Stimulated activated CD8-positive, alpha-beta memory T cell treated with anti-CD3 and anti-CD28 coated beads, Interleukin-15, amount 100 ng/mL, for 48 hours (primary cell): ENCODE measurements at regions not wholly inside any gene's neighbourhood (a gene's known extent, or its start where the extent isn't known, plus 50 kb on each side); places are given as distances from the start of the nearest gene placed in this dataset.
"Not testable (repeated sequence)": the region's sequence is repeated elsewhere in the genome, so short reads cannot be mapped to it uniquely, and the experiment has no call there.

Experiments
- DNase-seq, 2 donors: peaks; one replicate each; pipeline ENCODE4 v3.0.0-alpha.2; 2020; ENCODE audit warnings: low read depth in 2 of 2

- DNase-seq, result no peak
Measured at GRCh38 chrY:14351590-14351989, 172.7 kb upstream of the NLGN4Y start.

DNA sequence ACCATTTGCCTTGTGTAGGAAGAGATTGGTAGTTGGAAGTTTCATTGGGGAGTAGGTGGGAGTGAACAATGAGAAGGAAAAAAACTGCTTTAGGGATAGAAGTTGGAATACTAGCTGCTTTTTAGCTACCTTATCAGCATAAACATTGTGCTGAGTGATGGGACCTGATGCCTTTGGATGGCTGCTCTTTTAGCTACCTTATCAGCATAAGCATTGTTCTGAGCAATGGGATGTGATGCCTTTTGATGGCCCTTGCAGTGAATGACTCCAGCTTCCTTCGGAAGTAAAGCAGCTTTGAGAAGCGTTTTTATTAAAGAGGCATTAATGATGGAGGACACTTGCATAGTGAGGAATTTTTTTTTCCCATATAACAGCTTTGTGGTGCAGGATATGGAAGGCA lies 168.2 kb upstream of the NLGN4Y start:
- DNase-seq, result no peak

DNA sequence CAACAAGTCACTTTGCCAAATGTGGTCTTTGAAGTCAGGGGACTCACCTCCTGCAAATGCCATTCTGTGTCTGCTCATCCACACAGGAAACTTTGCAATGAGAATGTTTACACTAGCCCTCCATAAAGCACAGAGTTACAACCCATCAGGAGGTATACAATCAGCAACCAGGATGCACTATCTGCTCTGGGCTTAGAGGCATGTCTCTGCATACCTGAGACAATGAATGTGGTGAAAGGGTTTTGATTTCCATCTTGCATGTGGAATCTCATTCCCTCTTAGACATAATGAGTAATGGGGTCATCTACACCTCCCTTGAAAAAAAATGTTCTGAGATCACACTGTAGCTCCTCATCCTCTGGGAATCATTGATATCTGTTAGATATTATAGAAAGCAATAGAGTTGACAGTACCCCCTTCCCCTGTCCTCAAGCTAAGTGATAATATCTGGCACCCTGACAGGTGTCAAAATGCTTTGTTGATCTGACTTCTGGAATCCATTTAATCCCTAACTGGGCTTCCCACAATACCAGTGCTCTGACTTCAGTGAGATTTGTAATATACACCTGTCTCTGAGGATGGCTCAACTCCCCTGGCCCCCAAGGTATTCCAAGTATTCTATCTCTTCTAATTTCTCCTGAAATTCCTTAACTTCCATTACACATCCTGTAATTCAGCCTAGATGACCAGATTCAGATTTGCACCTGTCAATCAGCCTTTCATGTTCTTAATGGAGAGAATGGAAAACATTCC lies 163.4 kb upstream of the NLGN4Y start:
- no peak for DNase-seq

DNA sequence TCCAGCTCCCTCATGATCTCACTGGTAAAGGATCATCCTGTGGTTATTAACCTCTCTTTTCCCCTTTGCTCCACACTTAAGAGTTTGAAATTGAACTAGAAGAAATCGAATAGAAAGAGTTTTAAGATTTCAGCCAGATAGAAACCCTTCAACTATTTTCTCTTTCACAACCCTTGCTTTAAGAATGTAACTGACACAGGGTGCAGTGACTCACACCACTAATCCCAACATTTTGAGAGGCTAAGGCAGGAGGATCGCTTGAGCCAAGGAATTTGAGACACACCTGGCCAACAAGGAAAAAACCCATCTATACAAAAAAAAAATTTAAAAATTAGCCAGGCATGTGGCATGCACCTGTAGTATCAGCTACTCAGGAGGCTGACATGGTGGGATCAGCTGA lies 150.7 kb upstream of the NLGN4Y start:
- no peak for DNase-seq

DNA sequence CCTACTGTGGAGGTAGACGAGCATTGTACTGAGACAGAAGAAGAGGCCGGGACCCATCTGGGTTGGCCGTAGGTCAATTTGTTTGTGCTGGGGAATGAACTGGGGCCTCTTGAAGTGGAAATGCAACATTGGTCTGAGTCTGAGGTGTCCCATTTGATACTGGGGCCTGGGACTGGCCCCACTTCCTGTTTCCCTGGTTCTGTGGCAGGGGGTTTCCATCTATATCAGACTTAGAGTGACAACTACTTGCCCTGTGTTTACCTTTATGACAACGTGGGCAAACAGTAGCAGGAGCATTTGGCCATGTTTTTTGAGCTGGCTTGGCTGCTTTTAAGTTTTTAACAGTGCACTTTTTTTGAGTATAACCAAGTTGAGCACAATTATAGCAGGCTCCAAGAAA lies 146.1 kb upstream of the NLGN4Y start:
- DNase-seq, result no peak

GRCh38 chrY:14410549-14411030 lies 113.7 kb upstream of the NLGN4Y start:
- not testable (repeated sequence) for DNase-seq

- DNase-seq, result no peak
Measured at GRCh38 chrY:14411334-14411733, 113.0 kb upstream of the NLGN4Y start.

DNA sequence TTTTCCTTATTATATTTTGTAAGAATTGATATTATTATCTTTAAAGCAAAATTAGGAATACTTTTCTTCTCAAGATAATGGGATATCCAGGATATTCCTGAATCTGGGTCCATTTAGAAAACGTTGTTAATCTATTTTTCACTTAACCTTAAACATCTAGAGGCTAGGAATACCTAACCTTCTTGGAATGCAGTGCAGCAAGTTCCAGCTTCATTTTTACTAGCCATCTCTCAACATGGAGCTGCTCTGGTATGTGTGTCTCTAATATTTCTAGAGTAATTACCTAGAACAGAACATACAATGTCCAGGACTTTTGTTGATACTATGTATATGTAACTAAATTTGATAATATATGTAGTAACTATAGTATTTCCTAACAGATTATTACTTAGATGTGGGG lies 87.8 kb upstream of the NLGN4Y start:
- no peak for DNase-seq

DNA sequence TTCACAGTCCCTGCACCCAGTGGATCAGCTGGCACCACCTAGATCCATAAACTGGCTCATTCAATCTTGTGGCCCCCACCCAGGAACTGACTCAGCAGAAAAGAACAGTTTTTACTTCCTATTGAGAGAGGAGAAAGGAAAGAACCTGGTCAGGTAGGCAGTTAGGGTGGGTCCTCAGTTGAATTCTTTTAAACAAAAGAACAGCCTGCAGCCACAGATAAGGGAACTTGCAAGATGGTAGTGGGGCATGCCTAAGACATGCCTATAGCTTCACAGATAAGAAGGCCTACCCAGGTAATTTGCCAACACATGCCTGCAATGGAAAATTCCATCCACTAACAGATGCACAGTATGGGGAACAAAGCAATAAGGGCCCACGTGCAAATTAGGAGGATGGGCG lies 86.7 kb upstream of the NLGN4Y start:
- no peak for DNase-seq

- no peak for DNase-seq
Measured at GRCh38 chrY:14438395-14438794, 85.9 kb upstream of the NLGN4Y start.

DNA sequence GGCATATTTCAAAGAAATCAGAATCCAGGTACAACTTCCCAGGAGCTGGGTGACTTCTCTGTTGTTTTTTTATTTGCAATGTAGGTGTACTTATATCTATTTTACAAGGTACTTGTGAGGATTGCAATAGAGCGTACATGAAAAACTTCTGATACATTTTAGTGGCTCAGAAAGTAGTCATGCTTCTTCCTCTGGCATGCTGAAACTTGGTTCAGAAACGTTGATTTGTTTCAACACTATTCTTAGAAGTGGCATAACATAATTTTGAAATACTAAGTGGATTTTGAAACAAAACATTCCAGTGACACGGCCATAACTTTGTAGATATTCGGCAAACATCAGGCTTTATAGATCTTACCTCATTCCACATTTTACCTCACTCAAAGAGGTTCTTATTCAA lies 79.8 kb upstream of the NLGN4Y start:
- no peak for DNase-seq

DNA sequence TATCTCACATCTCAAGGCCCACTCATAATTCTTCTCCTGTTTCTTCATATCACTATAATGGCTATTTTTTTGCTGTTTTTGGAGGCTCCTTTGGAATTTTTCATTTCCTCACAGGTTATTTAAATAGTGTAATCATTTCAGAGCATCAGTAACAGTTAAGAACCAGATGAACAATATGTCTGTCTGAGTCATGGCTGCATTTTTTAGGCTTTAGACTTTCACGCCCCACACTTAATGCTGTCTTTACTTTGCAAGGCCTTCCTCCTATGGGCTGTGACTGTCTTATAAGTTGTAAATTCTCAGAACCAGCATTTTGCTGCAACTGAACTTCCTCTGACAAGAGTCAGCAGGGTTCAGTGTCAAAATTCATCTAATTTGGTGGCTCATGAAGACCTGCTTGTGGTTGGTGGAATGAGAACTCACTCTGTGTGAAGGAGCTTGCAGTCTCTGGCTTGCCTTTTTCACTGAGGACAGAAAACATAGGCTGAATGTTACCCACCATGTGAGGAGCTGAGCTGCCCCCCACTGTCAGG lies 56.1 kb upstream of the NLGN4Y start:
- no peak for DNase-seq

DNA sequence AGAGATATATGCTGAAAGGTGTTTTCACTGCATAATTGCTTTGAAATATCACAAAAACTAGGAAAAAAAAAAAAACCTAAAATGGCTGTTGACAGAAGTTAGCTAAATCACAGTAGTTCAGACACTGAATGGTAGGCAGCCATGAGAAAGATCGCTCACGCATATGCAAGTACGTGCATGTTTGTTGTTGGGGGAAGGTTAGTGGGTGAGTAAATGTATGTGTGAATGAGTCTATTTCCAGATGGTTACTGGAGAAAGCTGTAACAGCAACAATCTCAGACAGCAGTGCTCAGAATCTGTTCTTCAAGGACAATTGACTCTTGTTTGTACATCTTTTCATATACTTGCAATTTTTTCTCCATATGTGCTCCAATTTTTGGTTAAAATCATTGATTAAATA lies 51.9 kb upstream of the NLGN4Y start:
- no peak for DNase-seq

DNA sequence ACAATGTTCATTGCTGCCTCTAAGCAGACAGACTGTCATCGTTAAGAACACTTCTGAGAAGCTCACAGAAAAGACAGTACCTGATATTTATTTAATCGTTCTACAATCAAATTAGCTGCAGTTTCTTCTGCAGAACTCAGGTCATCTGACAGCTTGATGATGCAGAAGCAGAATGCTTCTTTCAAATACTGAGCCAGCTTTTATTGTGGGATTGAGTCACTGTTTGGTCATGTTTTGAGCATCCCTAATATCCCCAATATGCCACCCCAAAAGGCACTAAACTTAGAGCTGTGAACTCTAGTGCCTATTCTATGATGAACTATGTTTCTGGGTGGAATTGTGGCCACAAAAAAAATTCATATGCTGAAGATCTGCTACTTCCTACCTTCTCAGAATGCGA lies 51.0 kb upstream of the NLGN4Y start:
- DNase-seq, result no peak
